CD14-positive monocyte (primary cell): ENCODE measurements at regions not wholly inside any gene's neighbourhood (a gene's known extent, or its start where the extent isn't known, plus 50 kb on each side); places are given as distances from the start of the nearest gene placed in this dataset.

Experiments
- DNase-seq, 3 donors: peaks; one replicate each; pipeline ENCODE4 v3.0.0-alpha.2; 2011 to 2022
- H2AFZ ChIP-seq: 2 replicates; pipeline ENCODE4 v1.6.0; 2012; ENCODE audit warnings: mild to moderate bottlenecking, low read depth, low read length, inconsistent platforms; ENCODE audit not compliant: insufficient read depth, poor library complexity, severe bottlenecking
- H3K27ac ChIP-seq, 2 donors: 1 replicate in 1 of 2; 2 replicates in 1 of 2; pipeline ENCODE4 v1.5.1; 2012 to 2013; ENCODE audit warnings: low read length in 2 of 2, control low read depth in 1 of 2, inconsistent platforms in 1 of 2, low read depth in 1 of 2, mild to moderate bottlenecking in 1 of 2
- H3K27me3 ChIP-seq, 2 donors: one replicate each; pipeline versions ENCODE4 v1.6.0 to v1.6.1; 2011 to 2013; ENCODE audit warnings: low read length in 2 of 2; ENCODE audit not compliant: control insufficient read depth in 2 of 2, insufficient read depth in 2 of 2
- H3K36me3 ChIP-seq, 2 donors: replicated peaks in 1 of 2; 1 replicate in 1 of 2; 2 replicates in 1 of 2; pipeline versions ENCODE4 v1.5.1 to v1.6.1; 2012 to 2013; ENCODE audit warnings: low read length in 2 of 2, control low read depth in 1 of 2, inconsistent platforms in 1 of 2, mild to moderate bottlenecking in 1 of 2; ENCODE audit not compliant: insufficient read depth in 2 of 2, control insufficient read depth in 1 of 2
- H3K4me1 ChIP-seq, 2 donors: 1 replicate in 1 of 2; 2 replicates in 1 of 2; pipeline versions ENCODE4 v1.5.1 to v1.6.1; 2012 to 2013; ENCODE audit warnings: low read length in 2 of 2, control low read depth in 1 of 2, inconsistent platforms in 1 of 2, mild to moderate bottlenecking in 1 of 2, moderate library complexity in 1 of 2; ENCODE audit not compliant: insufficient read depth in 2 of 2, control insufficient read depth in 1 of 2
- H3K4me2 ChIP-seq: replicated peaks from 2 replicates; pipeline ENCODE3; 2012; ENCODE audit warnings: low read length, moderate library complexity, mild to moderate bottlenecking; ENCODE audit not compliant: poor library complexity, severe bottlenecking; ENCODE audit errors: extremely low read depth
- H3K4me3 ChIP-seq, 3 experiments: fragments of 200-600 bp in 1 of 3; sonication (generic) in 1 of 3; replicated peaks in 1 of 3; 1 replicate in 2 of 3; 2 replicates in 1 of 3; pipeline ENCODE4 v1.5.1; 2011 to 2013; ENCODE audit warnings: low read length in 3 of 3, mild to moderate bottlenecking in 3 of 3, control low read depth in 2 of 3, low read depth in 2 of 3, inconsistent platforms in 1 of 3, moderate library complexity in 1 of 3
- H3K79me2 ChIP-seq: 2 replicates; pipeline ENCODE4 v1.6.0; 2012; ENCODE audit warnings: mild to moderate bottlenecking, control low read depth, inconsistent platforms, low read length, moderate library complexity; ENCODE audit not compliant: insufficient read depth
- H3K9ac ChIP-seq: 2 replicates; pipeline ENCODE4 v1.6.0; 2017; ENCODE audit warnings: low read length, mild to moderate bottlenecking; ENCODE audit not compliant: insufficient read depth, poor library complexity, severe bottlenecking
- H3K9me3 ChIP-seq, 2 donors: replicated peaks in 1 of 2; 1 replicate in 1 of 2; 2 replicates in 1 of 2; pipeline versions ENCODE4 v1.5.1 to v1.6.1; 2012 to 2013; ENCODE audit warnings: low read length in 2 of 2, control low read depth in 1 of 2; ENCODE audit not compliant: control insufficient read depth in 1 of 2, insufficient read depth in 1 of 2
- H4K20me1 ChIP-seq: 2 replicates; pipeline ENCODE4 v1.6.0; 2012; ENCODE audit warnings: mild to moderate bottlenecking, low read length, control low read depth, moderate library complexity; ENCODE audit not compliant: insufficient read depth
- H3K27ac Mint-ChIP-seq, 7 donors: one replicate each; pipeline ENCODE4 v1.8.0; 2020; ENCODE audit warnings: mild to moderate bottlenecking in 7 of 7, mixed read lengths in 7 of 7, moderate library complexity in 6 of 7, inconsistent platforms in 2 of 7
- H3K27me3 Mint-ChIP-seq, 3 donors: one replicate each; pipeline ENCODE4 v1.8.0; 2021 to 2022; ENCODE audit warnings: low read depth in 3 of 3, mild to moderate bottlenecking in 3 of 3, mixed read lengths in 3 of 3, moderate library complexity in 3 of 3, inconsistent platforms in 1 of 3
- H3K36me3 Mint-ChIP-seq, 2 donors: one replicate each; pipeline ENCODE4 v1.8.0; 2020; ENCODE audit warnings: mixed read lengths in 2 of 2, inconsistent platforms in 1 of 2, mild to moderate bottlenecking in 1 of 2
- H3K4me1 Mint-ChIP-seq: one replicate; pipeline ENCODE4 v1.8.0; 2020; ENCODE audit warnings: mild to moderate bottlenecking, mixed read lengths
- H3K4me3 Mint-ChIP-seq, 2 donors: one replicate each; pipeline ENCODE4 v1.8.0; 2020; ENCODE audit warnings: mild to moderate bottlenecking in 2 of 2, mixed read lengths in 2 of 2, moderate library complexity in 1 of 2
- H3K9me3 Mint-ChIP-seq, 7 donors: one replicate each; pipeline ENCODE4 v1.8.0; 2020 to 2022; ENCODE audit warnings: mixed read lengths in 7 of 7, mild to moderate bottlenecking in 6 of 7, moderate library complexity in 6 of 7, inconsistent platforms in 2 of 7
- CTCF ChIP-seq: fragments of 200-600 bp; IDR thresholded peaks from one replicate; pipeline ENCODE4 v1.8.0; 2022; ENCODE audit warnings: antibody characterized with exemption, mild to moderate bottlenecking
- WGBS: methylation state at CpG from one replicate; pipeline ENCODE4 v1.1.5; 2013; ENCODE audit warnings: missing lambda C conversion rate; ENCODE audit not compliant: insufficient coverage; 5-methylcytosine and 5-hydroxymethylcytosine counted together
- intact Hi-C, 2 donors: fragments of 100-400 bp; cut with micrococcal nuclease; formaldehyde crosslinking; loops; one replicate each; pipeline versions ENCODE4 v1.15.0 to v1.15.1; 2023

GRCh38 chr2:5093518-5093917 lies 598.7 kb upstream of the SOX11 start:
- Mint-ChIP-seq H3K9me3 (peaks cover 0 to 16% (median 6%) of the 10 kb centered on the region in 7 donors), H3K27ac (no peak overlapping the region), H3K36me3 (no peaks in the 10 kb centered on the region), H3K4me1 (no peaks in the 10 kb centered on the region), H3K4me3 (no peak overlapping the region), H3K27me3 (no peaks in the 10 kb centered on the region)
- no peak overlapping the region for H3K4me3 ChIP-seq
- TF ChIP-seq CTCF: no peak
- 98% methylated on average over 6 of the region's 8 CpGs for WGBS
- no peaks in the 10 kb centered on the region for H3K79me2 ChIP-seq
- H3K27ac ChIP-seq: no peak overlapping the region
- intact Hi-C loops: no loop called here
- H3K27me3 ChIP-seq: no peaks in the 10 kb centered on the region
- no peak for DNase-seq
- peaks cover 0 to 21% of the 10 kb centered on the region in 2 donors for H3K9me3 ChIP-seq
- no peaks in the 10 kb centered on the region for H3K4me1 ChIP-seq
- no peak overlapping the region for H3K4me2 ChIP-seq
- H4K20me1 ChIP-seq: no peaks in the 10 kb centered on the region
- no peak overlapping the region for H2AFZ ChIP-seq
- H3K36me3 ChIP-seq: no peaks in the 10 kb centered on the region
- no peak overlapping the region for H3K9ac ChIP-seq

GRCh38 chr2:5094192-5094591 lies 598.0 kb upstream of the SOX11 start:
- Histone ChIP-seq H3K27ac (no peak overlapping the region), H3K79me2 (no peaks in the 10 kb centered on the region), H4K20me1 (no peaks in the 10 kb centered on the region), H2AFZ (no peak overlapping the region), H3K4me2 (no peak overlapping the region), H3K9me3 (peaks cover 0 to 21% of the 10 kb centered on the region in 2 donors), H3K4me1 (no peaks in the 10 kb centered on the region), H3K36me3 (no peaks in the 10 kb centered on the region), H3K9ac (no peak overlapping the region), H3K4me3 (no peak overlapping the region), H3K27me3 (no peaks in the 10 kb centered on the region)
- H3K27ac Mint-ChIP-seq: no peak overlapping the region
- H3K36me3 Mint-ChIP-seq: no peaks in the 10 kb centered on the region
- H3K27me3 Mint-ChIP-seq: no peaks in the 10 kb centered on the region
- no CpG with 5 or more reads among the region's 5 CpGs for WGBS
- H3K9me3 Mint-ChIP-seq: peaks cover 0 to 16% (median 6%) of the 10 kb centered on the region in 7 donors
- H3K4me3 Mint-ChIP-seq: no peak overlapping the region
- no peaks in the 10 kb centered on the region for H3K4me1 Mint-ChIP-seq
- intact Hi-C loops: no loop called here
- TF ChIP-seq CTCF: no peak
- no peak for DNase-seq
